GM23338 (cell line): ENCODE measurements at regions not wholly inside any gene's neighbourhood (a gene's known extent, or its start where the extent isn't known, plus 50 kb on each side); places are given as distances from the start of the nearest gene placed in this dataset.

Source experiments
- CREB1 ChIP-seq: fragments of 250-450 bp; sonication (Bioruptor Pico); IDR thresholded peaks from 2 replicates; pipeline ENCODE4 v1.5.0; 2020; ENCODE audit warnings: low read depth, mild to moderate bottlenecking, moderate library complexity
- EZH2 ChIP-seq: fragments of 200-600 bp; sonication (generic); IDR thresholded peaks from one replicate; pipeline ENCODE4 v1.8.0; 2017; ENCODE audit warnings: antibody characterized with exemption, mild to moderate bottlenecking, low read depth; ENCODE audit not compliant: unreplicated experiment
- EZH2phosphoT487 ChIP-seq: fragments of 200-600 bp; sonication (generic); IDR thresholded peaks from one replicate; pipeline ENCODE4 v1.8.1; 2018; ENCODE audit warnings: antibody characterized with exemption; ENCODE audit not compliant: unreplicated experiment
- JUNB ChIP-seq: IDR thresholded peaks from one replicate; pipeline ENCODE4 v1.6.1; 2016; ENCODE audit warnings: antibody characterized with exemption; ENCODE audit not compliant: unreplicated experiment
- NANOG ChIP-seq: IDR thresholded peaks from 2 replicates; pipeline ENCODE4 v1.6.1; 2016; ENCODE audit warnings: antibody characterized with exemption, borderline replicate concordance
- POLR2AphosphoS5 ChIP-seq: IDR thresholded peaks from 2 replicates; pipeline ENCODE4 v1.6.1; 2016; ENCODE audit warnings: antibody characterized with exemption, low read depth
- STAT1 ChIP-seq: IDR thresholded peaks from one replicate; pipeline ENCODE4 v1.6.1; 2016; ENCODE audit warnings: antibody characterized with exemption; ENCODE audit not compliant: unreplicated experiment
- ZNF114 ChIP-seq: fragments of 250-450 bp; sonication (Bioruptor Pico); IDR thresholded peaks from 2 replicates; pipeline ENCODE4 v1.5.0; 2020; ENCODE audit warnings: mild to moderate bottlenecking, moderate library complexity
- ZNF331 ChIP-seq: fragments of 250-450 bp; sonication (Bioruptor Pico); IDR thresholded peaks from 2 replicates; pipeline ENCODE4 v1.5.0; 2020; ENCODE audit warnings: low read depth, mild to moderate bottlenecking, moderate library complexity
- TF ChIP-seq, protein P1 (sequence below), 2 experiments: fragments of 200-600 bp in 1 of 2; sonication (generic) in 1 of 2; conservative IDR thresholded peaks; 2 replicates each; pipeline versions ENCODE4 v1.5.1 to v1.6.1; 2016 to 2017; ENCODE audit warnings: antibody characterized with exemption in 2 of 2, low read depth in 2 of 2, mild to moderate bottlenecking in 2 of 2, moderate library complexity in 1 of 2
- TF ChIP-seq, protein P2 (sequence below): IDR thresholded peaks from one replicate; pipeline ENCODE4 v1.6.1; 2018; ENCODE audit warnings: antibody characterized with exemption; ENCODE audit not compliant: unreplicated experiment
- TF ChIP-seq, protein P3 (sequence below): fragments of 250-450 bp; sonication (Bioruptor Pico); IDR thresholded peaks from 2 replicates; pipeline ENCODE4 v1.5.0; 2020; ENCODE audit warnings: mild to moderate bottlenecking, moderate library complexity

DNA sequence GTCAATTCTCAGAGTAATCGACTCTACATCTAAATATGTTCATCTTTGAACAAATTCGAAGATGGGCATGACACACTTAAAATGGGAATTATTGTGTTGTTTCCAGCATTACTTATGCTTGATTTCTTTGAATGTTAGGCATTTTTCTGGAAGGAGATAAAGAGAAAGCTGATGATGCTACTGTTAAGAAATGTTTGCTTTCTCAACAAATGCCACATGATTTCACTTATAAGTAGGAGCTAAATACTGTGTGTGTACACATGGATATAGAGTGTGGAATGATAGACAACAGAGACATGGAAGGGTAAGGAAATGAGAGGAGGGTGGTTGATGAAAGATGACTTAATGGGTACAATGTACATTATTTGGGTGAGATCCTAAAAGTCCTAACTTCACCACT is 400.9 kb downstream of the TBL1XR1 start:
- TF ChIP-seq, protein P1, sequence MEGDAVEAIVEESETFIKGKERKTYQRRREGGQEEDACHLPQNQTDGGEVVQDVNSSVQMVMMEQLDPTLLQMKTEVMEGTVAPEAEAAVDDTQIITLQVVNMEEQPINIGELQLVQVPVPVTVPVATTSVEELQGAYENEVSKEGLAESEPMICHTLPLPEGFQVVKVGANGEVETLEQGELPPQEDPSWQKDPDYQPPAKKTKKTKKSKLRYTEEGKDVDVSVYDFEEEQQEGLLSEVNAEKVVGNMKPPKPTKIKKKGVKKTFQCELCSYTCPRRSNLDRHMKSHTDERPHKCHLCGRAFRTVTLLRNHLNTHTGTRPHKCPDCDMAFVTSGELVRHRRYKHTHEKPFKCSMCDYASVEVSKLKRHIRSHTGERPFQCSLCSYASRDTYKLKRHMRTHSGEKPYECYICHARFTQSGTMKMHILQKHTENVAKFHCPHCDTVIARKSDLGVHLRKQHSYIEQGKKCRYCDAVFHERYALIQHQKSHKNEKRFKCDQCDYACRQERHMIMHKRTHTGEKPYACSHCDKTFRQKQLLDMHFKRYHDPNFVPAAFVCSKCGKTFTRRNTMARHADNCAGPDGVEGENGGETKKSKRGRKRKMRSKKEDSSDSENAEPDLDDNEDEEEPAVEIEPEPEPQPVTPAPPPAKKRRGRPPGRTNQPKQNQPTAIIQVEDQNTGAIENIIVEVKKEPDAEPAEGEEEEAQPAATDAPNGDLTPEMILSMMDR (conservative IDR thresholded peaks at IDR 0.05; ENCODE audit: low read depth in 2 of 2): no peak
- no peak for TF ChIP-seq EZH2
- no peak for TF ChIP-seq NANOG
- no peak for TF ChIP-seq ZNF114 (CRISPR knock-in tag)
- TF ChIP-seq EZH2phosphoT487: no peak
- TF ChIP-seq, protein P2, sequence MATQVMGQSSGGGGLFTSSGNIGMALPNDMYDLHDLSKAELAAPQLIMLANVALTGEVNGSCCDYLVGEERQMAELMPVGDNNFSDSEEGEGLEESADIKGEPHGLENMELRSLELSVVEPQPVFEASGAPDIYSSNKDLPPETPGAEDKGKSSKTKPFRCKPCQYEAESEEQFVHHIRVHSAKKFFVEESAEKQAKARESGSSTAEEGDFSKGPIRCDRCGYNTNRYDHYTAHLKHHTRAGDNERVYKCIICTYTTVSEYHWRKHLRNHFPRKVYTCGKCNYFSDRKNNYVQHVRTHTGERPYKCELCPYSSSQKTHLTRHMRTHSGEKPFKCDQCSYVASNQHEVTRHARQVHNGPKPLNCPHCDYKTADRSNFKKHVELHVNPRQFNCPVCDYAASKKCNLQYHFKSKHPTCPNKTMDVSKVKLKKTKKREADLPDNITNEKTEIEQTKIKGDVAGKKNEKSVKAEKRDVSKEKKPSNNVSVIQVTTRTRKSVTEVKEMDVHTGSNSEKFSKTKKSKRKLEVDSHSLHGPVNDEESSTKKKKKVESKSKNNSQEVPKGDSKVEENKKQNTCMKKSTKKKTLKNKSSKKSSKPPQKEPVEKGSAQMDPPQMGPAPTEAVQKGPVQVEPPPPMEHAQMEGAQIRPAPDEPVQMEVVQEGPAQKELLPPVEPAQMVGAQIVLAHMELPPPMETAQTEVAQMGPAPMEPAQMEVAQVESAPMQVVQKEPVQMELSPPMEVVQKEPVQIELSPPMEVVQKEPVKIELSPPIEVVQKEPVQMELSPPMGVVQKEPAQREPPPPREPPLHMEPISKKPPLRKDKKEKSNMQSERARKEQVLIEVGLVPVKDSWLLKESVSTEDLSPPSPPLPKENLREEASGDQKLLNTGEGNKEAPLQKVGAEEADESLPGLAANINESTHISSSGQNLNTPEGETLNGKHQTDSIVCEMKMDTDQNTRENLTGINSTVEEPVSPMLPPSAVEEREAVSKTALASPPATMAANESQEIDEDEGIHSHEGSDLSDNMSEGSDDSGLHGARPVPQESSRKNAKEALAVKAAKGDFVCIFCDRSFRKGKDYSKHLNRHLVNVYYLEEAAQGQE: no peak
- no peak for TF ChIP-seq POLR2AphosphoS5
- no peak for TF ChIP-seq CREB1 (CRISPR knock-in tag)
- TF ChIP-seq JUNB: no peak
- TF ChIP-seq, protein P3, sequence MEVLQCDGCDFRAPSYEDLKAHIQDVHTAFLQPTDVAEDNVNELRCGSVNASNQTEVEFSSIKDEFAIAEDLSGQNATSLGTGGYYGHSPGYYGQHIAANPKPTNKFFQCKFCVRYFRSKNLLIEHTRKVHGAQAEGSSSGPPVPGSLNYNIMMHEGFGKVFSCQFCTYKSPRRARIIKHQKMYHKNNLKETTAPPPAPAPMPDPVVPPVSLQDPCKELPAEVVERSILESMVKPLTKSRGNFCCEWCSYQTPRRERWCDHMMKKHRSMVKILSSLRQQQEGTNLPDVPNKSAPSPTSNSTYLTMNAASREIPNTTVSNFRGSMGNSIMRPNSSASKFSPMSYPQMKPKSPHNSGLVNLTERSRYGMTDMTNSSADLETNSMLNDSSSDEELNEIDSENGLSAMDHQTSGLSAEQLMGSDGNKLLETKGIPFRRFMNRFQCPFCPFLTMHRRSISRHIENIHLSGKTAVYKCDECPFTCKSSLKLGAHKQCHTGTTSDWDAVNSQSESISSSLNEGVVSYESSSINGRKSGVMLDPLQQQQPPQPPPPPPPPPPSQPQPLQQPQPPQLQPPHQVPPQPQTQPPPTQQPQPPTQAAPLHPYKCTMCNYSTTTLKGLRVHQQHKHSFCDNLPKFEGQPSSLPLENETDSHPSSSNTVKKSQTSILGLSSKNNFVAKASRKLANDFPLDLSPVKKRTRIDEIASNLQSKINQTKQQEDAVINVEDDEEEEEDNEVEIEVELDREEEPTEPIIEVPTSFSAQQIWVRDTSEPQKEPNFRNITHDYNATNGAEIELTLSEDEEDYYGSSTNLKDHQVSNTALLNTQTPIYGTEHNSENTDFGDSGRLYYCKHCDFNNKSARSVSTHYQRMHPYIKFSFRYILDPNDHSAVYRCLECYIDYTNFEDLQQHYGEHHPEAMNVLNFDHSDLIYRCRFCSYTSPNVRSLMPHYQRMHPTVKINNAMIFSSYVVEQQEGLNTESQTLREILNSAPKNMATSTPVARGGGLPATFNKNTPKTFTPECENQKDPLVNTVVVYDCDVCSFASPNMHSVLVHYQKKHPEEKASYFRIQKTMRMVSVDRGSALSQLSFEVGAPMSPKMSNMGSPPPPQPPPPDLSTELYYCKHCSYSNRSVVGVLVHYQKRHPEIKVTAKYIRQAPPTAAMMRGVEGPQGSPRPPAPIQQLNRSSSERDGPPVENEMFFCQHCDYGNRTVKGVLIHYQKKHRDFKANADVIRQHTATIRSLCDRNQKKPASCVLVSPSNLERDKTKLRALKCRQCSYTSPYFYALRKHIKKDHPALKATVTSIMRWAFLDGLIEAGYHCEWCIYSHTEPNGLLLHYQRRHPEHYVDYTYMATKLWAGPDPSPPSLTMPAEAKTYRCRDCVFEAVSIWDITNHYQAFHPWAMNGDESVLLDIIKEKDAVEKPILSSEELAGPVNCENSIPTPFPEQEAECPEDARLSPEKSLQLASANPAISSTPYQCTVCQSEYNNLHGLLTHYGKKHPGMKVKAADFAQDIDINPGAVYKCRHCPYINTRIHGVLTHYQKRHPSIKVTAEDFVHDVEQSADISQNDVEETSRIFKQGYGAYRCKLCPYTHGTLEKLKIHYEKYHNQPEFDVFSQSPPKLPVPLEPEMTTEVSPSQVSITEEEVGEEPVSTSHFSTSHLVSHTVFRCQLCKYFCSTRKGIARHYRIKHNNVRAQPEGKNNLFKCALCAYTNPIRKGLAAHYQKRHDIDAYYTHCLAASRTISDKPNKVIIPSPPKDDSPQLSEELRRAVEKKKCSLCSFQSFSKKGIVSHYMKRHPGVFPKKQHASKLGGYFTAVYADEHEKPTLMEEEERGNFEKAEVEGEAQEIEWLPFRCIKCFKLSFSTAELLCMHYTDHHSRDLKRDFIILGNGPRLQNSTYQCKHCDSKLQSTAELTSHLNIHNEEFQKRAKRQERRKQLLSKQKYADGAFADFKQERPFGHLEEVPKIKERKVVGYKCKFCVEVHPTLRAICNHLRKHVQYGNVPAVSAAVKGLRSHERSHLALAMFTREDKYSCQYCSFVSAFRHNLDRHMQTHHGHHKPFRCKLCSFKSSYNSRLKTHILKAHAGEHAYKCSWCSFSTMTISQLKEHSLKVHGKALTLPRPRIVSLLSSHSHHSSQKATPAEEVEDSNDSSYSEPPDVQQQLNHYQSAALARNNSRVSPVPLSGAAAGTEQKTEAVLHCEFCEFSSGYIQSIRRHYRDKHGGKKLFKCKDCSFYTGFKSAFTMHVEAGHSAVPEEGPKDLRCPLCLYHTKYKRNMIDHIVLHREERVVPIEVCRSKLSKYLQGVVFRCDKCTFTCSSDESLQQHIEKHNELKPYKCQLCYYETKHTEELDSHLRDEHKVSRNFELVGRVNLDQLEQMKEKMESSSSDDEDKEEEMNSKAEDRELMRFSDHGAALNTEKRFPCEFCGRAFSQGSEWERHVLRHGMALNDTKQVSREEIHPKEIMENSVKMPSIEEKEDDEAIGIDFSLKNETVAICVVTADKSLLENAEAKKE (CRISPR knock-in tag): no peak
- TF ChIP-seq STAT1: no peak
- no peak for TF ChIP-seq ZNF331 (CRISPR knock-in tag)
